ENCODE measurements at regions not wholly inside any gene's neighbourhood (a gene's known extent, or its start where the extent isn't known, plus 50 kb on each side); places are given as distances from the start of the nearest gene placed in this dataset.

GRCh38 chr10:4443419-4443818 lies 382.6 kb upstream of the AKR1E2 start:
- TF ChIP-seq ZBTB7A (IDR thresholded peaks at IDR 0.05; ENCODE audit: low read depth) (no peak), TEAD4 (IDR thresholded peaks at IDR 0.05) (no peak)

DNA sequence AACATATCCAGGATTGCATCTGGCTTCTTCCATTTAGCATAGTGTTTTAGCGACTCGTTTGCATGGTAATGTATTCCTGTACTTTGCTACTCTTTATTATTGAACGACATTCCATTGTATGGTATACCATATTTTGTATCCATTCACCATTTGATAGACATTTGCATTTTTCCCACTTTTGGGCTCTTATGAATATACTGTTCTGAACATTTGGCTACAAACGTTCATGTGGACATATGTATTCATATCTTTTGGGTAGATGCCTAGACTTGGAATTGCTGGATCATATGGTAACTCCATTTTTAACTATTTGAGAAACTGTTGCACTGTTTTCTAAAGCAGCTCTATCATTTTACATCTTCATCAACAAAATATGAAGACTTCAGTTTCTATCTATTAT lies 383.7 kb upstream of the AKR1E2 start:
- TF ChIP-seq CEBPB (IDR thresholded peaks at IDR 0.05) (no peak), REST (IDR thresholded peaks at IDR 0.05; ENCODE audit: low read depth) (no peak), TCF12 (IDR thresholded peaks at IDR 0.05; ENCODE audit: low read depth) (no peak), TAF1 (IDR thresholded peaks at IDR 0.05; ENCODE audit: low read depth) (no peak), ZBTB7A (IDR thresholded peaks at IDR 0.05; ENCODE audit: low read depth) (no peak), USF1 (IDR thresholded peaks at IDR 0.05) (no peak), RAD21 (IDR thresholded peaks at IDR 0.05; ENCODE audit: low read depth) (no peak), FOXM1 (IDR thresholded peaks at IDR 0.05; ENCODE audit: borderline replicate concordance, low read depth) (no peak), TEAD4 (IDR thresholded peaks at IDR 0.05) (no peak), EP300 (IDR thresholded peaks at IDR 0.05; ENCODE audit: borderline replicate concordance) (no peak), CREB1 (IDR thresholded peaks at IDR 0.05; ENCODE audit: low read depth) (no peak), NFIC (IDR thresholded peaks at IDR 0.05) (no peak), YY1 (IDR thresholded peaks at IDR 0.05; ENCODE audit: low read depth) (no peak), EGR1 (IDR thresholded peaks at IDR 0.05) (no peak)
- TF ChIP-seq, protein P1, sequence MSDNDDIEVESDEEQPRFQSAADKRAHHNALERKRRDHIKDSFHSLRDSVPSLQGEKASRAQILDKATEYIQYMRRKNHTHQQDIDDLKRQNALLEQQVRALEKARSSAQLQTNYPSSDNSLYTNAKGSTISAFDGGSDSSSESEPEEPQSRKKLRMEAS (IDR thresholded peaks at IDR 0.05) = no peak

- no peak for TF ChIP-seq FOXM1 (IDR thresholded peaks at IDR 0.05; ENCODE audit: borderline replicate concordance, low read depth)
Measured at GRCh38 chr10:4440260-4440659, 385.7 kb upstream of the AKR1E2 start.

DNA sequence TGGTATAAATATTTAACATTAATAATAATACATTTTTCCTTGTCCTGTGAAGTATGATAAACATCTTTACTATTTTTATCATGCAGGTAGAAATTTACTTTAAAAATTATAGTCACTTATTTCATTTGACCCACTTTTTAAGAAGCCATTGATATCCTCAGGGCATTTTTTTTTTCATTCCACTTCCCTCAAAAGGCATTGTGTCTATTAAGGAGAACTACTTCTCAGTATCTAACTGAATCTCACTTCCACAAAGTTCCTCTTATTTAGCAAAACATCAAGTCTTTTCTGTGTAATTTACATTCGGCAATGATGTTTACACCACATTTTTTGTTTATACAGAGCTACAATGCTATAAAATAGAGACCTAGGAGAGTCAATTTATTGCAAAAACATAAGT lies 388.2 kb upstream of the AKR1E2 start:
- TF ChIP-seq NFIC (IDR thresholded peaks at IDR 0.05) = no peak
- no peak for TF ChIP-seq EP300 (IDR thresholded peaks at IDR 0.05; ENCODE audit: borderline replicate concordance)
- TF ChIP-seq FOXM1 (IDR thresholded peaks at IDR 0.05; ENCODE audit: borderline replicate concordance, low read depth) = no peak
- TF ChIP-seq TAF1 (IDR thresholded peaks at IDR 0.05; ENCODE audit: low read depth) = no peak
- no peak for TF ChIP-seq CREB1 (IDR thresholded peaks at IDR 0.05; ENCODE audit: low read depth)
- TF ChIP-seq YY1 (IDR thresholded peaks at IDR 0.05; ENCODE audit: low read depth) = no peak
- TF ChIP-seq CEBPB (IDR thresholded peaks at IDR 0.05) = no peak
- TF ChIP-seq TEAD4 (IDR thresholded peaks at IDR 0.05) = no peak
- TF ChIP-seq TCF12 (IDR thresholded peaks at IDR 0.05; ENCODE audit: low read depth) = no peak
- TF ChIP-seq RAD21 (IDR thresholded peaks at IDR 0.05; ENCODE audit: low read depth) = no peak

GRCh38 chr10:4437061-4437460 lies 388.9 kb upstream of the AKR1E2 start:
- TF ChIP-seq USF1 (IDR thresholded peaks at IDR 0.05) = no peak
- no peak for TF ChIP-seq ZBTB7A (IDR thresholded peaks at IDR 0.05; ENCODE audit: low read depth)
- no peak for TF ChIP-seq TAF1 (IDR thresholded peaks at IDR 0.05; ENCODE audit: low read depth)
- TF ChIP-seq RAD21 (IDR thresholded peaks at IDR 0.05; ENCODE audit: low read depth) = no peak
- TF ChIP-seq, protein P1 (IDR thresholded peaks at IDR 0.05) = no peak

DNA sequence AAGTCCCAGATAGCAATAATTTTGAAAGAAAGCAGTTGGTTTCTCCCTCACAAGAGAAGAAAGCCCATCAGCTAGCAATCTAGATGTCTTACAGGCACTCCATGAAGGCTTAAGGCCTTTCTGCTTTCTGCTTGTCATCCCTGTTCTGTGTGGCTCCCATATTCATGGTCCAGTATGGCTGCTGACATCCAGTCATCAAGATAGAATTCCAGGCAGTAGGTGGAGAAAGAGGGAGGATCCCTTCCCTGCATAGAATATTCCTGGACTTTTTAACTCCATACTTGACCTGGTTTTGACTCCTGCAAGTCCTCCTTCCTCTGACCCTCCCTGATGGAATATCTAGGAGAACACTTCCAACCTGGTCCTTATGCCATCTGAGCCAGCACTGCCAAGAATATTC lies 389.9 kb upstream of the AKR1E2 start:
- TF ChIP-seq FOXM1 (IDR thresholded peaks at IDR 0.05; ENCODE audit: borderline replicate concordance, low read depth) (no peak), NFIC (IDR thresholded peaks at IDR 0.05) (no peak), CREB1 (IDR thresholded peaks at IDR 0.05; ENCODE audit: low read depth) (no peak), EGR1 (IDR thresholded peaks at IDR 0.05) (no peak), EP300 (IDR thresholded peaks at IDR 0.05; ENCODE audit: borderline replicate concordance) (no peak), TCF12 (IDR thresholded peaks at IDR 0.05; ENCODE audit: low read depth) (no peak), TAF1 (IDR thresholded peaks at IDR 0.05; ENCODE audit: low read depth) (no peak), YY1 (IDR thresholded peaks at IDR 0.05; ENCODE audit: low read depth) (no peak), RAD21 (IDR thresholded peaks at IDR 0.05; ENCODE audit: low read depth) (no peak), USF1 (IDR thresholded peaks at IDR 0.05) (no peak), CEBPB (IDR thresholded peaks at IDR 0.05) (no peak), TEAD4 (IDR thresholded peaks at IDR 0.05) (no peak), ZBTB7A (IDR thresholded peaks at IDR 0.05; ENCODE audit: low read depth) (no peak), REST (IDR thresholded peaks at IDR 0.05; ENCODE audit: low read depth) (no peak)
- TF ChIP-seq, protein P1 (IDR thresholded peaks at IDR 0.05) = no peak

Measured in Ishikawa (cell line).